PC-9 (cell line): ENCODE measurements at regions not wholly inside any gene's neighbourhood (a gene's known extent, or its start where the extent isn't known, plus 50 kb on each side); places are given as distances from the start of the nearest gene placed in this dataset.

ENCODE experiments used
- CTCF ChIP-seq: fragments of 200-600 bp; sonication (generic); conservative IDR thresholded peaks from 2 replicates; pipeline ENCODE4 v1.6.1; 2017; ENCODE audit warnings: mixed run types, antibody characterized with exemption, mild to moderate bottlenecking, moderate library complexity
- EZH2 ChIP-seq: fragments of 200-600 bp; sonication (generic); IDR thresholded peaks from 2 replicates; pipeline ENCODE4 v1.8.0; 2017; ENCODE audit warnings: antibody characterized with exemption, low read depth

- TF ChIP-seq CTCF (no peak), EZH2 (no peak)
Observed at GRCh38 chr3:10763248-10763620, 52.8 kb upstream of the SLC6A11 start.
